ENCODE measurements at regions not wholly inside any gene's neighbourhood (a gene's known extent, or its start where the extent isn't known, plus 50 kb on each side); places are given as distances from the start of the nearest gene placed in this dataset.

DNA sequence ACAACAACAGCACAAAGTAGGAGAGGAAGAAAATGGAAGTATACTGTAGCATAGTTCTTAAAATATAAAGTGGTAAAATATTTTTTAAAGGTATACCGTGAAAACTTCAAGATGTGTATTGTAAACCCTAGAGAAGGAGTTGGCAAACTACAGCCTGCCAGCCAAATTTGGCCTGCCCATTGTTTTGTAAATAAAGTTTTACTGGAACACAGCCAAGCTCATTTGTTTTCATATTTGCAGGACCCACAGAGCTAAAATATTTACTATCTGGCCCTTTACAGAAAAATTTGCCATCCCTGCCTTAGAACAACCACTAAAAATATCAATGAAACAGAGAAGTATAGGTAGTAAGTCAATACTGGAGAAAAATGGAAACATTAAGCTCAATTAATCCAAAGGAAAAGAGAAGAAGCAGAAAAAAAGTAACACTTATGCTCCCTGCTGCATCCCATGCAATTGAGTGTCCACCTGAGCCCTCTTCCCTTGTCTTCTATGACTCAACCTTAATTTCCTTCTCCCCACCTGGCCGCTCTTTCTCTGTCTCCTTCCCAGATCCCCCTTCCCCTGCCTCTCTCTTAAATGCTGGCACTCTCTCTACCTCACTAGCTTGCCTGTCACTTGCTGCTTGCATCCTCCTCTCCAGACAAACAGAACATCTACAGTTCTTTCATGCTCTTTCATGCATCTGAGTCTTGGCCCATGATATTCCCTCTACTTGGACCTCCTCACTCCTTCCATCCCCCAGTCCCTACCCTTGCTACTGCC, 50.6 kb upstream of the FER start:
- no peak for DNase-seq

GRCh38 chr5:108696407-108696806, 51.3 kb upstream of the FER start:
- no peak for DNase-seq

- DNase-seq: no peak
Measured at GRCh38 chr5:108688485-108688884, 59.2 kb upstream of the FER start.

GRCh38 chr5:108687595-108688200, 60.0 kb upstream of the FER start:
- DNase-seq: no peak

GRCh38 chr5:108686676-108687075, 61.0 kb upstream of the FER start:
- DNase-seq: no peak

GRCh38 chr5:108685448-108686216, 62.1 kb upstream of the FER start:
- DNase-seq: peak; percentile 24

DNA sequence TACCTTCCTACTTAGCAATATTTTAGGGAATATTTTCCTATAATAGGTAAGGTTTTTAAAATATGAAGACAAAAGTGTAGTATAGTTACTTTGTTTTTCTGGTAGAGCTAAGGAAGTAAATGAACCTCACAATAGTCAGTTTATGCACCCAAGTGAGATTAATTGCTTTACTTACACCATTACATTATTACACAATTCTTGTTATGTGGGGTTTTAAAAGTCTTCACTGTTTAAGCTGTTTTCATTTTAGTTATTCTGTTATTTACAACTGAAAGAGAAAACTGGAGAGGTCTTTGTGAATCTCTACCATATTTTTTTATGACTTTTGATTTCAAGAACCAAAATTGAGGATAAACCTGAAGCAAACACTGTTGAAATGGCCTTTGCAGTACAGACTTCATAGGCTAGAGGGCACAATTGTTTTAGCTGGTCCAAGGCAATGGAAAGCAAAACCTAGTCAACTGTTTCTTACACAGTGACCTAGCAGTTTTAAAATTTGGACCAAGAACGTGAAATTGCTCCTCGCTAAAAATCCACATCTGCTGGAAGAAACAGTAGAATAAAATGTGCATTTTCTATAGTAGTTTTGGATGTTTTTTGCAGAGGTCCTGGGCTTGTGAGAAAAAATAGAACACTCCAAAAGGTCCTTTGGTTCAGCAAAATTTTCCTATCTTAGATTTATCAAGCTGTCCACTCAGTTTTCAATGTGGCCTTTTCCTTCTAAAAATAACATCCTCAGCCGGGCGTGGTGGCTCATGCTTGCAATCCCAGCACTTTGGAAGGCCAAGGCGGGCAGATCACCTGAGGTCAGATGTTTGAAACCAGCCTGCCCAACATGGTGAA, 66.4 kb upstream of the FER start:
- DNase-seq: peak; percentile 31

- DNase-seq: no peak
Measured at GRCh38 chr5:108678091-108678490, 69.6 kb upstream of the FER start.

DNA sequence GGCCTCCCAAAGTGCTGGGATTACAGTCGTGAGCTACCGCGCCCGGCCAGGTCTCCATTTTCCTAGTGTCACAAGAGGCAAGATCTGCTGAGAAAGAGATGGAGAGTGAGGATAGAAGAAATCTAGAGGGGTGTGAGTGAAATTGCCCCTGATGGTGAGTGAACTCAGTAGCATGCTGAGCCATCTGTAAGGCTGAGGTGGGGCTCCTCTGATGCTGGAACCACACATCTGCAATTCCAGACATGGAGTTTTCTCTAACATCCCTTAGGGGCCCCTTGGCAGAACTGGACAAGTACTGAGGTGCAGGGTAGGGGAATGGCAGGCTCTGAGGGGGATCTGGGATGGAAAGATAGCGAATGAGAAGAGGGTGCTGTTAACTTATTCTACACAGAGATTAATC, 72.0 kb upstream of the FER start:
- no peak for DNase-seq

DNA sequence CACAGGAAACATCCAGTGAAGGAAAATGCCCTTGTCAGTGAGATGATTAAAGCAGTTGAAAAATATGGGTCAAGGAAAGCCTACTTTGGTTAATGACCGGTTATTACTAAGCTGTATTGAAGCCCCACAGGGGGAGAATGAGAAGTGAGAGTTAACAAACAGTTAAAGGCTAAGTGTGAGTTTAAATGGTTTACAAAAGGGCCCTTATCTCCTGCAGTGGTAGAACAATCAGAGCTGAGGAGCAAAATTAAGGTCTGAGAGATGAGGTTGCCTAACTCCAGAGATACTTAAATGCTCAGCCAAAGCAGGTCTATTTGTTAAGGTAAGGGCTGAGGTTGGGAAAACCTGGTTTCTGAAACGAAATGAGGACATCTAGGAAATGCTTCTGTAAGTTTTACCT, 75.1 kb upstream of the FER start:
- DNase-seq: no peak

DNA sequence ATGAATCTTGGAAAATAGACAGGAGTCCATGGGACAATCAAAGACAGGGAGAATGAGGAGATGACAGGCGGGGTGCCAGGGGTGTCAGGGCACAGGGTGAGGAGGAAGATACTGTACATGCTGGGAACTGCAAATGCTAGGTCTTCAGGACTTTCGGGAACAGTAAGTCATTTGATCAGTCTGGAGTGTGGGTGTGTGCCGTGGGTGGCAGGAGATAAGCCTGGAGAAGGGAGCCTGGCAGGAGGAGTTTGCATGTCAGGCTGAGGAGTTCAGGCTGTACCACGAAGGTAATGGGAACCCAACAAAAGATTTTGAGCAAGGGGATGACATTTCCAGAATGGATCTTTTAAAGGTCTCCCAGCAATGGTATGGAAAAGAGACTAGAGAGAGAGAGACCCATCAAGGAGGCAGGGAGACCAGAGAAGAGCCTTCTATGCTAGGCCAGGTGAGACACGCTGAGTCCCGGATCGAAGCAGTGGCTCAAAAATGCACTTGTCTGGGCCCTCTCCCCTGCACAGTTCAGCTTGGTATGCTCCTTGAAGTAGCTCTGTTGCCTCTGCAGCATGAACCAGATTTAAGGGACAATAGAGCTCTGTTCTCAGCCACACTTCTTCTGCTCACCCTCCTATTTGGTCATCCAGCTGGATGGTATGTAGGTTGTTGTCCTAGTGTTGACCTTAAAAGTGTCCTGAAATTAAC, 77.0 kb upstream of the FER start:
- no peak for DNase-seq

- no peak for DNase-seq
Measured at GRCh38 chr5:108669462-108669861, 78.2 kb upstream of the FER start.

- no peak for DNase-seq
Measured at GRCh38 chr5:108661590-108662219, 86.0 kb upstream of the FER start.

GRCh38 chr5:108661024-108661423, 86.7 kb upstream of the FER start:
- no peak for DNase-seq

- DNase-seq: no peak
Measured at GRCh38 chr5:108660291-108660690, 87.4 kb upstream of the FER start.

DNA sequence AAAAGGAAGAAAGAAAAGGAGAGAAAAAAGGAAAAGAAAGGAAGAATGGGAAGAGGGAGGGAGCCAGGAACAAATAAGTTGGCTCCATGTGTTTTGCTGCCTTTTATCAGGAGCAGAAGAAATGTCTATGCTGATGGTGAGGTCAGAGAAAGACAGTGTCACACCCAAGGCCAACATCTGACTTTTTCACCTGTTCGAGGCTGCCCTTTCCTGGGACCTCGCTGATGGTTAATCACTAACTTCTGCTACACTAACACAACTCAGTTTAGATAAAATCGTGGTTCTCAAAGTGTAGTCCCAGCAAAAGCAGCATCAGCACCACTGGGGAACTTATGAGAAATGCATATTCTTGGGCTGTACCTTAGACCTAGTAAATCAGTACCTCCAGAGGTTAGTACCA, 88.2 kb upstream of the FER start:
- no peak for DNase-seq

DNA sequence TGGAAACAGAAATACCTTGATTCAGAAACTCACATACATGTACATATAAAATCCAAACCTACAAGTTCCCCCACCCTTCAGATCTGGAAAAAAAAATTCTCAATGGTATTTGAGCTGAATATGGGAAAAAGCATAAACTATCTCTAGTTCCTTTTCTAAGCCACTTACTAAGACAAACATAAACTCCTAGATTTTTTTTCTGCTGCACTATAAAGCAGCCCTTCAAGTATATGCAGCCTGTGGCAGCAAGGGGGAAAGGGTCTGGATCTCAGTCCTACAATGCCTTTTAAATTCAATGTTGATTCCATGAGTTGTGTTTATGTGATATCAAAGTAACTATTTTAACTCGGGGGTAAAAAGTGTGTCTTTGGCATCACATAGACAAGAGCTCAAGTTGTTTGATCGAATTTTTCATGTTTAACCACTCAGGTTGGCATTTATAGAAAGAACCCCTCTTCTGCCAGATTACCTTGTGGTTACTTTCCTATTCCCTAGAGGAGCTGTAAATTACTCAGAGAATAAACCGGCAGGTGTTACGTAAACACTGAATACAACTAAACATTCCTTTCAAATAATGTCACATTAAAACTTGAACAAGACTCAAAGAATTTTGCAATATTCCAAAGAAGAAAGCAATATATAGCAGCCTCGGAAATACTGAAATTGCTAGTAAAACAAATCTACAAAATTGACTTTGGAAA, 91.8 kb upstream of the FER start:
- DNase-seq: no peak

- no peak for DNase-seq
Measured at GRCh38 chr5:108654051-108654450, 93.6 kb upstream of the FER start.

DNA sequence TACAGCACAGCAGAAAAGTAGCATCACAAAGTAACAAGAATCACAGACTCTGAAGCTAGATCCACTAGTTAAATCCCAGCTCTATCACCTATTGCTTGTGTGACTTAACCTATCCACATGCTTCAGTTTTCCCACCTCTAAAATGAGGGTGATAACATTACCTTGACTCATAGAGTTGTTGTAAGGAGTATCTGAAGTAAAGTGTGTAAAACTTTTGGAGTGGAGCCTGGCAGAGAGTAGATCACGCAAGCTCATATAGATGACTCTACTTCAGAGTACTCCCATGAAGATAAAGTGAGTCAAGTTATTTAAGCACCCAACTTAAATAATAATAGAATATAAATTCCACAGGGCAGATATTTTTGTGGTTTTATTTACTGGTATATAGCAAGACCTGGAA, 94.5 kb upstream of the FER start:
- no peak for DNase-seq

DNA sequence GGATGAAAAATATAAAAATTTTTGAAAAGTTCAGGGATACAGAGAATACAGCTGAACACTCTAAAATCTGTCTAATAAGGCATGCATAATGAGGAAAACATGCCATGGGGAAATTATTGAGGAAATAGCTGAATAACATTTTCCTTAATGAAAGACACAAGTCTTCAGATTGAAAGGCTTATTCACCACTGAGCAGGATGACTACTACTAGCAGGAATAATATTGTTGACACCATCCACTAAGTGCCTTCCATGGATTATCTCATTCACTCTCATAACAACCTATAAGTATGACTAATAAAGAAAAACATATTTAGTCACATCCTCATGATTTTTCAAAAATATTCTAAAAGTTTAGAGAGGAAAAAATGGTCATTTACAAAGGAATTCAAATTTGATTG, 96.7 kb upstream of the FER start:
- DNase-seq: no peak

DNA sequence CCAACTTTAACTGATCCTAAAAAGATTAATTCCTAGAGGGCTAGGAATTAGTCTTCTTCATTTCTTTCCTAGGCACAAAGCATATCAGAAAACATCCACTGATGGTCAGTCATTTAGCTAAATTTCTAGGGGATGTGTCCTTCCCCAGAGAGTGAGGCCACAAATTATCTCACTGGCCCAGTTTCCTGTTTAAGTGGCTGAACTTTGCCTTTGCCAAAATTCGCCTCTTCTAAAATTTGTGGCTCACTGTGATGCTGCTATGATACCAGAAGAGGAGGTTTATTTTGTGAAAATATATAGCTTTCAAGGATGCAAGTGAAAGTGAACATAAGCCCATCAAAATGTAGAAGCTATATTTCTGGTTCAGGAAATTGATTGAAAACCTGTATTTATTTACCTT, 98.1 kb upstream of the FER start:
- DNase-seq: no peak
